ENCODE measurements at regions not wholly inside any gene's neighbourhood (a gene's known extent, or its start where the extent isn't known, plus 50 kb on each side); places are given as distances from the start of the nearest gene placed in this dataset.

DNA sequence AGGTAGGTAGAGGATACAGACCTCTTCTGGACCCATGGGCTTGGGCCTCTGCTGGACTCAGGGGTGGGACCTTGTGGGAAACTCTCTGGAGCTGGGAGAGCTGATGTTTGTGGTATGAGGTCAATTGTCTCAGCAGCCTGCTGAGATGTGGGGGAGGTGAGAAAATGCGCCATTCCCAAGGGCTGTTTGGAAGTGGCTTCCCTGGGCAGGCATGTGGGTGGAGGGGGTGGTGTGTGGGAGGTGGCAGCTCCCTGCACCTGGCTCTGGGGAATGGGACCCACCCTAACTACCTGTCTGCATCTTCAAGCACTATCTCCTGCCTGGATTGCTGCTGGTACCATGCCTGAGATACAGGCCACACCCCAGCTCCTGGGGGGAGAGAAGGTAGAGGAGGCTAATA lies 97.4 kb upstream of the THY1 start:
- TF ChIP-seq, protein P1, sequence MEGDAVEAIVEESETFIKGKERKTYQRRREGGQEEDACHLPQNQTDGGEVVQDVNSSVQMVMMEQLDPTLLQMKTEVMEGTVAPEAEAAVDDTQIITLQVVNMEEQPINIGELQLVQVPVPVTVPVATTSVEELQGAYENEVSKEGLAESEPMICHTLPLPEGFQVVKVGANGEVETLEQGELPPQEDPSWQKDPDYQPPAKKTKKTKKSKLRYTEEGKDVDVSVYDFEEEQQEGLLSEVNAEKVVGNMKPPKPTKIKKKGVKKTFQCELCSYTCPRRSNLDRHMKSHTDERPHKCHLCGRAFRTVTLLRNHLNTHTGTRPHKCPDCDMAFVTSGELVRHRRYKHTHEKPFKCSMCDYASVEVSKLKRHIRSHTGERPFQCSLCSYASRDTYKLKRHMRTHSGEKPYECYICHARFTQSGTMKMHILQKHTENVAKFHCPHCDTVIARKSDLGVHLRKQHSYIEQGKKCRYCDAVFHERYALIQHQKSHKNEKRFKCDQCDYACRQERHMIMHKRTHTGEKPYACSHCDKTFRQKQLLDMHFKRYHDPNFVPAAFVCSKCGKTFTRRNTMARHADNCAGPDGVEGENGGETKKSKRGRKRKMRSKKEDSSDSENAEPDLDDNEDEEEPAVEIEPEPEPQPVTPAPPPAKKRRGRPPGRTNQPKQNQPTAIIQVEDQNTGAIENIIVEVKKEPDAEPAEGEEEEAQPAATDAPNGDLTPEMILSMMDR (IDR thresholded peaks at IDR 0.05), result no peak
- no peak for TF ChIP-seq POLR2A (IDR thresholded peaks at IDR 0.05)

Measured in lower leg skin (tissue), 3 donors.